ENCODE measurements at regions not wholly inside any gene's neighbourhood (a gene's known extent, or its start where the extent isn't known, plus 50 kb on each side); places are given as distances from the start of the nearest gene placed in this dataset.
"Not testable (repeated sequence)": the region's sequence is repeated elsewhere in the genome, so short reads cannot be mapped to it uniquely, and the experiment has no call there.

DNA sequence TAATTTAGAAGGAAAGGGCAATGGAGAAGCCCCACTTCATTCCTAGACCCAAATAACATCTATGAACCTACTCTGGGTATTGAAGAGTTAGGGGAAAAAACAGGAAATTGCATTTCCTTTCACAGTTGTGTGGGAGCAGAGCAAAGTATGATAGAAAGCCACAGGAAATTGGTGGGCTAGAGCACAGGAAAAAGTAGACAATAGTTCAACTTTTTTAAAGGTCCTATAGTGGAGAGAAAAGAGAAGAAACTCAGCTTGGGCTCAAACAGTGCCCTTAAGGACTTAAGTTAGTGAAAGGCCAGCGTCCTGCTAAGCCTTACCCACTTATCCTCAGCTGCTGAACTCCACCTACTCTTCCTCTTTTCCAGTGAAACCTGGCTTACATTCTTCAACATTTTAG is 258.1 kb downstream of the DPY19L2 start:
- no peak for DNase-seq (ENCODE audit: low spot score)

DNA sequence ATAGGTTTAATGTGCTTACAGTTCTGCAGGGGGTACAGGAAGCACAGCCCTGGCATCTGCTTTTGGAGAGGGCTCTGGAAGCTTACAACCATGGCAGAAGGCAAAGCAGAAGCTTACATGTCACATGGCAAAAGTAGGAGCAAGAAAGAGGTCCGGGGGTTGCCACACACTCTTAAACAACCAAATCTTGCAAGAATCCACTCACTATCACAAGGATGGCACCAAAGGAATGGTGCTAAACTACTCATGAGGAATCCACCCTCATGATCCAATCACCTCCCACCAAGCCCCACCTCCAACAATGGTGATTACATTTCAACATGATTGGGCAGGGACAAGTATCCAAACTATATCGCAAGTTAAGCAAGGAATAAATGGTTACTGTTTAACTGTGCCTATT is 255.8 kb upstream of the AVPR1A start:
- no peak for DNase-seq (ENCODE audit: low spot score)

DNA sequence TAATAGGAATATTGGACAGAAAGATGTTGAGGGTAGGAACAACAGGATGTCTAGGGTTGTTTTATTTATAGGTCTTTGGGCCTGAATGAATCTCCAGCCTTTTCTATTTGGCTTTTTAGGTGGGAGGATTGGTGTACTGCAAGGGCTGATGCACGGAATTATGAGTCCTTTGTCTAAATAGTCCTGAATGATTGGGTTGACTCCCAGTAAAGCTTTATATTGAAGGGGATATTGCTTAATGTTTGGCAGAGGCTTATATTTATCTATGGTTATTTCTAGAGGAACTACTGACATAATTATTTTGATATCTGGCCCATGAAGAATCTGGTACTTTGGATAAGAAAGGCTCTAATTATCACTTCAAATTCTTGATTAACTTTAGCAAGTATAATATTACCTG is 253.6 kb upstream of the AVPR1A start:
- DNase-seq (ENCODE audit: low spot score) = no peak

DNA sequence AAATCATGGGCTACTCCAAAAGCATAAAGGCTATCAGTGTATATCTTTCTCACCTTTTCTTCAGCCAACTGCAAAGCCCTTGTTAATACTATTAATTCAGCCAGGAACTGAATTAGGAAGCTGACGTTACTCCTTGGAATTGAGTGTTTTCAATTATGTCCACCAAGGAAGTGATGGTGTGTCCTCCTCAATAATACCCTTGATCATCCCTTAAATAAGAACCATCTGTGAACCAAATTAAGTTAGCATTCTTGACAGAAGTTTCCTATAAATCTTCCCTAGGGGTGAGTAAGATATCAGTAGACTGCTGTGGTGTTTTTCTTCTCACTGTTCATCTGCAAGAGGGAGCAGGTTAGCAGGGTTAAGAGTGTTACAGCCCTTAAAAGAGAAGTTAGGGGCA is 252.3 kb upstream of the AVPR1A start:
- DNase-seq (ENCODE audit: low spot score) = no peak

DNA sequence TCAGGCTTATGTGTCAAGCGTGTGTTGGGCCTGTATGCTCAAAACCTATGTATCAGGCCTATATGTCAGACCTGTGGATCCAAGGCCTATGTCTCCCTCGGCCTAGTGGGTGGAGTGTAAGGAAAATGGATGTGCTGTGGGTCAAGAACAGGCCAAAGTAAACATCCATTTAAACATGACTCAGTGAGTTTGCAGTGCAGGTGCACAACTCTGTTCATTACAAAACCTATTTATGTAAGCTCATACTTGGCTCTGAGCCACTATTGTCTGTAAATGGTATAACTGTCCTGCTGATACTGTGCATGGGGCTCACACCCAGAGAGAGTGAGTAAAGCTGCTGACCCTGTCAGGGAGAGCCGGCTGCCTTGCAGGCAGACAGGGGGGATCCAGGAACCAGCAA is 249.7 kb upstream of the AVPR1A start:
- DNase-seq (ENCODE audit: low spot score) = no peak

DNA sequence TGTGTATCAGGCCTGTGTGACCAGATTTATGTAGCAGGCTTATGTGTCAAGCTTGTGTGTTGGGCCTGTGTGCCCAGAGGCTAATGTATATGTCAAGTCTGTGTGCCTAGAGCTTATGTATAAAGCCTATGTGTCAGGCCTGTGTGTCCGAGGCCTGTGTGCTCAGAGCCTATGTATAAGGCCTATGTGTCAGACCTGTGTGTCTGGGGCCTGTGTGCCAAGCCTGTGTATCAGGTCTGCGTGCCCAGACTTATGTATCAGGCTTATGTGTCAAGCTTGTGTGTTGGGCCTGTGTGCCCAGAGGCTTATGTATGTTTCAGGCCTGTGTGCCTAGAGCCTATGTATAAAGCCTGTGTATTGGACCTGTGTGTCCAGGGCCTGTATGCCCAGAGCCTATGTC is 249.3 kb upstream of the AVPR1A start:
- DNase-seq (ENCODE audit: low spot score) = no peak

DNA sequence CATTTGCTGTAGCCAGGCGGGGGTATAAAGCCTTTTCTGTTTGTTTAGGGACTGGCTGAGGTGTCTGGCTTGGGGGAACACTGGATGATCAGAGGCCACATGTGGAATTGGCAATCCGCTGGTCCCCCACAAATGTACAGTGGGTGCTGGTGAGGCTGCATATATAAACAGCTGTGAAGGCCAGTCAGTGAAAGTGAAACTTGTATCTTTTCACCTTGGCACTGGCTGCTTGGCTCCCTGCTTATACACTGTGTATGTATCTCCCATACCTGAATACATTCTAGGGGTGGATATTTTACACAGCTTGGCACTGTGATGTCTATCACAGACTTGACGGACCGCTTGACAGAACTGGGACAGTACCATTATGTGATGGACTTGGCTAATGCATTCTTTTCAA is 246.8 kb upstream of the AVPR1A start:
- DNase-seq (ENCODE audit: low spot score) = no peak

DNA sequence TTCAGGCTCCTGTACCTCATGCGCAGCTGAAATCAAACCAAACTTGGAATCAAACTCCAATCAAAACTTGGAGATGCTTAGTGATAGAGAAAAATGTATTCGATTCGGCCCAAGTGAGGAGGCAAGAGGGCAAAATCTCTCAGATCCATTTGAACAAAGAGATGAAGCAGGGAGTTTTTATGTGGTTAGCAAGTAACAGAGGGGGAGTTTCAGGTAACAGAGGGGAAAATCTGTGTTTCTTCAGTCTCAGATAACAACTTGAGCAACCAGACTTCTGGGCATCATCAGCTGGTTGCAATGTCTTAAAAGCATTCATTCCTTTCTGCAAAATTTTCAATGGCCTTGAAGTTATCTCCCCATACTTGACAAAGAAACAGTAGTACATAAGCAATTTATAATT is 245.1 kb upstream of the AVPR1A start:
- DNase-seq (ENCODE audit: low spot score) = no peak

DNA sequence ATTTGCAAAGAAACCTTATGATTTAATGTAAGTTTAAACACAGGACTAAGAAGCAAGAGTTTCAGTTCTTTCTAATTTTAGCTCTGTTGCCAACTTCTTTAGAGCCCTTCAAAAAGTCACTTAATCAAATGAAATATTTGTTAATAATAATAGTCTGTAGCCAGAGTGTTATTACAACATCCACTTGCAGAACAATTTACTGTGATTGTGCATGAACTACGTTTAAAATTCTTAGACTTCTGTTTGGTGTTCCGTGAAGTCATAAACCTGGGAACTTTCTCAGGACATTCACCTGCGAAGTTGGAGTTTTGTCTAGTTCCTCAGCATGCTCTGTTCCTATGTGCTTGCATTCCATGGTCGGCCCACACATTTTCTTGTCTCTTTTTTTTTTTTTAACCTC is 244.0 kb upstream of the AVPR1A start:
- DNase-seq (ENCODE audit: low spot score) = no peak

DNA sequence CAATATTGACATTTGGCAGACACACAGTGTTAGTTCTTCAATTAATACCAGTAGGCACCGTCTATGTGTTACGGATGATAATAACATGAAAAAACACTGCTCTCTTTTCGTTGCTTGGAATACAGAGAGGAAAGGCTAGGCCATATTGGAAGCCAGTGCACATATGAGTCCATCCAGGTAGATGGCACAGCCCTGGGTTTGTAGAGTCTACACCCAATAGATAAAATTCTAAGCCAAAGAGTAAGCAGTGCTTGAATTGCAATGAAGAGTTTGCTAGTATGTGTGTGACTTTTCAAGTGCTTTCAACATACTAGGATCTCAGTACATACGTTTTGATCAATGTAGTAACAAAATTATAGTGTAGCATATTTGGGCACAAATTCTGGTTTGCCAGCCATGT is 243.3 kb upstream of the AVPR1A start:
- no peak for DNase-seq (ENCODE audit: low spot score)

DNA sequence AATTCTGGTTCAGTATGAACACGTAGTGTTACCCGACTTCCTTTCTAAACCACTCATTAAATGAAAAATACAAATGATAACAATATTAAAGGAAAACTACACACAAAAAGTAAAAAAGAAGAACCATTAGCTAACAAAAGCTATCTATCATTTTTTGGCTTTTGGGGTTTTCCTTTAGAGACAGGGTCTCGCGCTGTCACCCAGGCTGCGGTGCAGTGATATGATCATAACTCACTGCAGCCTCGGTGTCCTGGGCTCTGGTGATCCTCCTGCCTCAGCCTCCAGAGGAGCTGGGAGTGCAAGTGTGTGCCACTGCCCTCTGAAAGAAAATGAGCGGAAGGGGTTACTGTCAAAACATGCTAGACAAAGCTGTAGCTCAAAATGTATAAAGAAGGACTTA is 238.2 kb upstream of the AVPR1A start:
- no peak for DNase-seq (ENCODE audit: low spot score)

DNA sequence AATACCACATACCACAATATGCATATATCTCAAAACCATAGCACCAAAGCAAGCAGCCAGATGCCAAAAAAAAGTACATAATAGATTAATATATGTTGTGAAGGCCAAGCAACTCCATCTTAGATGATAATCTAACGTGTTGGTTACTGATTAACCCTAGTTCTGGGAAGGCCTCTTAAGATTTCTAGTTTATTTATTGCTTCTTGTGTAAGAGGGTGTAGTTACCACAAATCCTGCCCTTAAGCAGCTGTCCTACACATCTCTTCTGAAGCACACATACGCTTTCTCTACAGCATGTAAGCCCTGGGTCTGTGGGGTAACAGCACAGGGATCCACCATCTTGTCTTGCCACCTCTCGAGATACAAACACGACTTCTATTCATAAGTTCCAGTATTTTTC is 236.8 kb upstream of the AVPR1A start:
- DNase-seq (ENCODE audit: low spot score) = no peak

DNA sequence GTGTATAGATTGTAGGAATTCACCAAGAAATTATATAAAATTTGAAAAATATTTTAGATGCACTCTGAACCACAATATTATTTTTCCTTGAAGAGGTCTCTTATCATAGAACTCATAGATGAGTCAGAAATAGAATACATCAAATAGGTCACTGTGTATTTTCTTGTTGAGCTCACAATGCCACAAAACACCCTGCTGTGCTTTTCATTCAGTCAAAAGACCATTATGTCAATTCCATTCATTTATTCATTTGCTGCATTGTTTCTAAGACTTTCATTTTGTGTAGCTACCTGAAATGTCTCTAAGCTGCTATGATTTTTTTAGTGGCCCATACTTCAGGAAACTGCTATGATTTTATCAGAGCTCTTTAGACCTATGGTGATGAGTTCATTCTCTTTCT is 231.9 kb upstream of the AVPR1A start:
- DNase-seq (ENCODE audit: low spot score) = no peak

DNA sequence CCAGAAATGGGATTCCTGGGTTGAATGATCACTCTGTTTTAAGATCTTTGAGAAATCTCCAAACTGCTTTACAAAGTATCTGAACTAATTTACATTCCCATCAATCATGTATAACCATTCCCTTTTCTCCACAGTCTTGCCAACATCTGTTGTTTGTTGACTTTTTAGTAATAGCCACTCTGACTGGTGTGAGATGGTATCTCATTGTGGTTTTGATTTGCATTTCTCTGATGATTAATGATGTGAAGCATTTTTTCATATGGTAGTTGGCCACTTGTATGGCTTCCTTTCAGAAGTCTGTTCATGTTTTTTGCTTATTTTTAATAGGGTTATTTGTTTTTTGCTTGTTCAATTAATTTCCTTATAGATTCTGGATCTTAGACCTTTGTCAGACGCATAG is 211.8 kb upstream of the AVPR1A start:
- no peak for DNase-seq (ENCODE audit: low spot score)

DNA sequence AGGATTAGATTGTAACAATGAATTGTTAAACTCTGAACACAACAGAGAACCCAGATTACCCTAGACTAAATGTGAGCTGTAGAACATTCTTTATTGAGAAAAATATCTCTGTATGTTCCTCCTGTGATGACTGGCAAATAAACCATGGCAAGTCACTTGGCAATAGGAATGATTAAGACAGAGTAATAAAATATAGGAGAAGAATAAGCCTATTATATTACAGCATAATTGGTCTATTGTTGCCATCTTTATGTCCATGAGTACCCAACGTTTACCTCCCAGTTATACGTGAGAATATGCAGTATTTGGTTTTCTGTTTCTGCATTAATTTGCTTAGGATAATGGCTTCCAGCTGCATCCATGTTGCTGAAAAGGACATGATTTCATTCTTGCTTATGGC is 211.2 kb upstream of the AVPR1A start:
- DNase-seq (ENCODE audit: low spot score) = no peak

DNA sequence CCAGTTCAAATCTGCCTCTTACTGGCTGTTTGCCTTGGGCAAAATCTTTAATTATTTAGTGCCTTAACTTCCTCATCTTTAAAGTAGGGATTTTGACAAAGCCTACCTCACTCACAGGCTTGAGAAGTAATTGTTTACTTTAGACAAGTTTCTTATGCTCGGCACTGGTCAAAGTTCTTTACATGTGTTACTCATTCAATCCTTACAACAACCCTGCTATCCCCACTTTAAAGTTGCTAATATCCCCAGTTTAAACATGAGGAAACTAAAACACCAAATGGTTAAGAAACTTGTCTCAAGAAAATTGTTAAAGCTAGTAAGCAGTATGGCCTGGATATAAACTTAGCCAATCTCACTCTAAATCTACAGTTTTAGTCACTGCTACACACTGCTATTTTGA is 204.0 kb upstream of the AVPR1A start:
- no peak for DNase-seq (ENCODE audit: low spot score)

DNA sequence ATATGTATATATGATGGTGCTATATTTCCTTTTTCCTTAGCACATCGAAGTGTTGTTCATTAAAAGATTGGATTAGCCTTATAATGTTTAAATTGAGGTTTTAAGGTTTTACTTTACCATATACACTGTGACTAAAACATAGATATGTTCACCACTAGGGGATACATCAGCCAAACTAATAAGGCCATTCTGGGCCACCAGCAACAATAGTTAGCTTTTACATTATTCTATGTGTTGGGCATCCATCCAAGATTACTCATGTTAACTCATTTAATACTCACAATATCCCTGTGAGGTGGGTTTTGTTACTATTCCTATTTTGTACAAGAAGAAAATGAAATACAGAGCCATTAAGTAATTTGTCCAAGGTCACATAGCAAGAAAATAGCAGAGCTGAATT is 202.6 kb upstream of the AVPR1A start:
- no peak for DNase-seq (ENCODE audit: low spot score)

DNA sequence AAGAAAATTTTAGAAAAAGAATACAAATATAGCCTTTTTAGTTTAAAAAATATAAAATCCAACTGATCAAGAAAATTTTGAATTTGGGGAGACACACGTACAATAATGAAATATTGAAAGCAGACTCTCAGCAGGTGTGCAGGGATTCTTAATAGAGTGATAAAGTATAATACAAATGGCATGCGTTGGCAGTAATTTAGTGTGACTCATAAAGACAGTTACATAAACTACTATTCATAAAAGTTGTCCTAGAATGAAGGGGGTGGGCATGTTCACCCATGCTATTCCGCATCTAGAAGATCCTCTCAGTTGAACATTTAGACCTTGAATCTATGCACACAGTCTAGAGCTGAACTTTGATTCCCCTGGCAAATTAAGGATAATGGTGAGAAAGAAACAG is 200.4 kb upstream of the AVPR1A start:
- DNase-seq (ENCODE audit: low spot score) = no peak

DNA sequence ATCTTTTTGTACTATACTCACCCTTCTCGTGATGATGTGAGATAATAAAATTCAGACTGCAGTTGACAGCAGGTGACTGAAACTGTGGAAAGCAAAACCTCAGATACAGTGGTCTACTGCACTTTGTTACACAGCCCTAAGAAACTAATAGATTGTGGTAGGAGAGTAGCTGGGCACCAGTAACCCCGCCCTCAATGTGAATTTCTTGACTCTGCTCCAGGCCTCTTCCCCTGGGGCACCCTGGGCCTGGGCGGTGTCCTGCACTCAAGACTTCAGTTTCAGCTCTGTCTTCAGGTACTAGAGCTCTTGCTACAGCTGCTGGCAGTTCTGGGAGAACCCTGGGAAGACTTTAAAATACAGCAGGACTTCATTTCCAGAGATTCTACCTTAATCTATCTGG is 197.6 kb upstream of the AVPR1A start:
- DNase-seq (ENCODE audit: low spot score) = no peak

DNA sequence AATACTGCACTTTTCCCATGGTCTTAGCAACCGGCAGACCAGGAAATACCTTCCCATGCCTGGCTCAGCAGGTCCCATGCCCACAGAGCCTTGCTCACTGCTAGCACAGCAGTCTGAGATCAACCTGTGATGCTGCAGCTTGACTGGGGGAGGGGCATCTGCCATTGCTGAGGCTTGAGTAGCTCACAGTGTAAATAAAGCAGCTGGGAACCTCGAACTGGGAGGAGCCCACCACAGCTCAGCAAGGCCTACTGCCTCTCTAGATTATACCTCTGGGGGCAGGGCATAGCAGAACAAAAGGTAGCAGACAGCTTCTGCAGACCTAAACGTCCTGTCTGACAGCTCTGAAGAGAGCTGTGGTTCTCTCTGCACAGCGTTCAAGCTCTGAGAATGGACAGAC is 186.2 kb upstream of the AVPR1A start:
- not testable (repeated sequence) for DNase-seq (ENCODE audit: low spot score)

DNA sequence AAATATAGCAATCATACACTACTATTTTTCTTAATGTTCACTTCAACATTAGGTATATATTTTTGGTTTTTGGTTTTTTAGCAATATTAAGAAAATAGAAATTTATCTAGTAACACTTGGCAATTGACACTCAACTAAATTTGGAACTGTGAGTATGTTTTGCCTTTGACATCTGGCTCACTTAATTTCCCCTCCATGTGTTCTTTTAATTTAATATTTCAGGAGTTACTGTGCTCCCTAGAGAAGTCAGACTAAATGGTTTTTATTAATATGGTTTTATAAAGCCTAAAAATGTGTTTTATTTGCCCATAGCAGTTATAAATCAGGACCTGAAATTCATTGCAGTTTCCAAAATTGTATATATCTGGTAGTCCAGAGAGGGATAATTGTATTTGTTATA is 175.3 kb upstream of the AVPR1A start:
- no peak for DNase-seq (ENCODE audit: low spot score)

DNA sequence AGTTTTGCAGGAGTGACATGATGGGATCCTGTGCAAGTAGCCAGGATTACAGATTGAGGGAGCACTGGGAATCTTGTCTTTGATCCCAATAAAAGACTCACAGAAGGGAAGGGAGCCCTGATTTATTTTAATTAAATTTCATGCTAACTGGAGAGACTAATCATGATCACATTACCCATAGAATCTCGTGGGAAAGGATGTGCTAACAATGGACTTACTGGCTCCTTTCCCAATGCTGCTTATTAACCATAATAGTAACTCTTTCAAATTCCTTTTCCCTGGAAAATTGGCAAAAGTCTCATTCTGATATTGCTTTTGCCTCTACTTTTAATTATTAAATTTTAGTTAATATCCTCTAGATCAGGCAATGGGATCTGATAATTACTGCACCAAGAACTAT is 174.8 kb upstream of the AVPR1A start:
- no peak for DNase-seq (ENCODE audit: low spot score)

DNA sequence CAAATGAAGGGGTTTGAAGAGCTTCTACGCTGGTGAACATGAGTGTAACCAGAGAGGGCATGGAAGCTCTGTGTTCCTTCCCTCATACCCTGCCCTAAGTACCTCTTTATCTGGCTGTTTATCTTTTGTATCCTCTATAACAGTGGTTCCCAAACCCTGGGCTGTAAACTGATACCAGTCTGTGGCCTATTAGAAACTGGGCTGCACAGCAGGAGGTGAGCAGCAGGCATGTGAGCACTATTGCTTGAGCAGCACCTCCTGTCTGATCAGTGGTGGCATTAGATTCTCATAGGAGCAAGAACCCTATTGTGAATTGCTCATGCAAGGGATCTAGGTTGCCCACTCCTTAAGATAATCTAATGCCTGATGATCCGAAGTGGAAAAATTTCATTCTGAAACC is 172.9 kb upstream of the AVPR1A start:
- DNase-seq (ENCODE audit: low spot score) = no peak

DNA sequence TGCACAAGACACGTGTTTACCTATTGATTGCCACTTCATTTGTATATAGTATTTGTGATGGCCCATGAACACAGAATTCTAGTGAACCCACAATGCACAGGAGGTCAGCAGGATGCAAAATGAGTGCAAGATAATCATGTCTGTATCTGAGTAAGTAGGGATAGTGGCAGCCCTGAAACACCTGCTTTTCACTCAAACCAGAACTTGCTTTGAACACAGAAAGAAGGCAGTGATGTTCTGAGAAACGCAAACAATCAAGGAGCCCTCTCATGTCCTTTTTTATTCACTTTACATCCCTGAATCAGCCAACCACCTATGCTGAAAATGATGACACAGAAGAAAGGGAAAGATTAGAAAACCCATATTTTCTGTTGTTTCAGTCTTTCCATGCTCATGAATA is 170.4 kb upstream of the AVPR1A start:
- DNase-seq (ENCODE audit: low spot score) = no peak

DNA sequence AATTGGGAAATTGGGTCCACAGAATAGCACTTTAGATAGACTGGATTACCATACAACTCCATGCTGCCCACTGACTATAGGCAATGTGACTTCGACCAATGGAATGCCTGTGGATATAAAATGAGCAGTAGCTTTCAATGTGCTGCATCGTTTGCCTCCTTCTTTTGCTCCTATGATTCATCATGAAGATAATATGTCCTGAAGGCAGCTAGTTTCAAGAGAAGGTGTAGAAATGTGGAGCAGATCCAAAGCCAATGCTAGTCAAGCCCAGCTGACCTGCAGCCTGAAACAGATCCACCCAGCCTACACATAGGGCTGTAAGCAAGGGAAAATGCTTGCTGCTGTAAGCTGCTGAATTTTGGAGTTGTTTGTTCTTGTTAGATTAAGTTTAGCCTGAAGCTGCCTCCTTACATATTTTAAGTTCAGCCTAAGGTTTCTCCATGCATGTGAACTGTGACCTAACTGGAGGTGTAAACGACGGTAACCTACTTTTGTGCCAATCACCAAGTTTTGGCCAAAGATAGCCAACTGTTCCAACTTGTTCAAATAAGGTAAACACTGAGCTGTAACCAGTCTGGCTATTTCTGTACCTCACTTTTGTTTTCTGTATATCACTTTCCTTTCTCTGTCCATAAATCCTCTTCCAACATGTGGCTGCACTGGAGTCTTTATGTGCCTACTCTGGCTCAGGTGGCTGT is 169.1 kb upstream of the AVPR1A start:
- DNase-seq (ENCODE audit: low spot score) = no peak
